Femur (tissue), 1 donor: ENCODE measurements at regions not wholly inside any gene's neighbourhood (a gene's known extent, or its start where the extent isn't known, plus 50 kb on each side); places are given as distances from the start of the nearest gene placed in this dataset.
"Not testable (repeated sequence)": the region's sequence is repeated elsewhere in the genome, so short reads cannot be mapped to it uniquely, and the experiment has no call there.

Experiments used
- DNase-seq: peaks from one replicate; pipeline ENCODE4 v3.0.0-alpha.2; 2017

DNA sequence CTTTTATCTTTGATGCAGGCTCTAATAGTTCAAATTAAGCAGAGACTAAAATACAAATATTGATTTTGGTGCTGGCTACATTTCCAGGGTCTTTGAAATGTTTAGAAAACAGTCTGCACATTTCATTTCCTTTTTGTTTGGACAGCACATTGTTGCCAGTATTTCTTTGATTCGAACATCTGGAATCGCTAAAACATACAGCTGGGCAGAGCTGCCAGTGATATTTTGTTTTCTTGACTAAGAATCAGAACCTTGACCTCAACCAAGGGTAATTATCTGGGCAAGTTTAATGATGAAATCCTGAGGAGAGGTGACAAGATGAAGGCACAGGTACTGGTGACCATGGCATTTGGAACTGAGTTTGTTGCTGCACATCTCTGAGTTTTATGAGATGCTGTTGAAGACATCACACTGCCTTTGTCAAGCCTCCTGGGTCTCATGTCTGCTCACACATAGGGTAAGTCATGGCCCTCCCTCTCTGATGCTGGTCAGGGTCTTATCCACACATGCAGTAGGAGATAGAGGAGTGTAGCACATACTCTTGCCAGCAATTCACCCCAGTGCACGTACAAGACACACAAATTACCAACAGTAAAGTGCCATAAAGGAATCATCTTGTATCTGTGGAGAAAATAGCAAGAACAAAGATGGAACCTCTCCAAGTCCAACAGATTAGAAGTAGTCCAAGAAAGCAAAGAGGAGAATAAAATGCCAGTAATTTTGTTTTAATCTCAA lies 391.9 kb downstream of the RND3 start:
- DNase-seq: no peak

DNA sequence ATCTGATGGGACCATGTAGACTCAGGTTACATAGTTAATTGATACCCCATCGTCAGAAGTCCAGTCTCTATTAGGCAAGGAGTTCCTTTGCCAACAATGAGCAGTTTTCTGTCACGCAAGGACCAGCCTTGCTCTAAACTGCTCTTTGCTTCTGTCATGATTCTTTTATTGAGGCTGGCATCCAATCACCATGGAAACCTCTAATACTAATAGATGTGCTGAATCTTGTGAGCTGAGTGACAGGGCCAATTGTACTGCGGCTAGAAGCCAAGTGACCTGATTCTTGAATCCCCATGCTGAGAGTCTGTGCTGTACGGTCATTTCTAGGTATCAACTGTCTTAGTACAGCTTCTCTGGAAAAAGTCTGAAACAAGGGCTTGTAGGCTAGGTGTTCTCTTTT lies 395.6 kb downstream of the RND3 start:
- DNase-seq: peak; percentile 56

DNA sequence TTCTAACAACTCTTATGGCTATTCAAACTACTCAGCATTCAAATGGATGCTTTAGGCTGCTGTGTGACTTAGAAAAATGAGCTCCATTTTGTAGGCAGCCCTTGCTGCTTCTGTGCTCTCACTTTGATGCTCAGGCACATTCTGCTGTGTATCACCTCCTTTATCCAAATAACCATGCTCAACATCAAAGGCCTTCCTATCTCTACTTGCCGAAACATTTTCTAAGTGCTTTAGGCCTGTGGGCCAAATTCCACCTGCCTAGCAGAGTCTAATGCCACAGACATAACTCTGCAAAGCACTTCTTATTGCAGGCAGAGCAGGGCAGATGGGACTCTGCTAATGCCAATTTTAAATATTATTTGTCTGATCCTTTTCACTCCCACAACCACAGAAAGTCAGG lies 397.4 kb downstream of the RND3 start:
- DNase-seq: no peak

DNA sequence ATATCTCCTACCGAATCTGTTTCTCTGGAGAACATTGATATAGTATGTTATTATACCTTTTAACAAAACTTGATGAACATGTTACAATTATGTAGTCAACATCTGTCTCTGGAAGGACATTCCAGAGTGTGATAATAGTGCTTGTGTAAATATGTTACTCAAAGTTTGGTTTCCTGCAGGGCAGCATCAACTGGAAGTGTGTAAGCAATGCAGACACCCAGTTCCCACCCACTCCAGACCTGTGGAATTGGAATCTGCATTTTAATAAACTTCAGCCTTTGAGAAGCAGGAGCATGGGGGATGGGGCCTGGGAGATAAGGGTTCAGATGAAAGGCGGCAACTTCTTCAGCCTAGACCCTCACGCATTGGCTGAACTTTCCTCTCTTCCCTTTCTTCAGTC lies 398.9 kb downstream of the RND3 start:
- DNase-seq: no peak

DNA sequence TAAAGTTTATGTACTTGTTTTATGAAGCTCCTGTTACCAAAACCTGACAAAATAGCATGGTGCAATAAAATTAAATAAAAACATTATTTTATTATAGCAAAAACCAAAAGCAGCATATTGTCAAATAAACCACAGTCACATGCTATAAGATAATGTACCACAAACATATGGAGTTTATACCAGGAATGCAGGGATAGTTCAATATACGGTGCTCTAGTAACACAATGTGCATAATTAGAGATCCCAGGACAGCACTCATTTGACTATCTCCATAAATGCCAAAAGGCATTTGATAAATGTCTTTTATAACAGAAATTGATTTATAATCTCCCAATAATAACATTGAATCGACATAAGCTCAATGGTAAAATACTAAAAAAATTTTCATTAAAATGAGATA lies 402.0 kb downstream of the RND3 start:
- no peak for DNase-seq

DNA sequence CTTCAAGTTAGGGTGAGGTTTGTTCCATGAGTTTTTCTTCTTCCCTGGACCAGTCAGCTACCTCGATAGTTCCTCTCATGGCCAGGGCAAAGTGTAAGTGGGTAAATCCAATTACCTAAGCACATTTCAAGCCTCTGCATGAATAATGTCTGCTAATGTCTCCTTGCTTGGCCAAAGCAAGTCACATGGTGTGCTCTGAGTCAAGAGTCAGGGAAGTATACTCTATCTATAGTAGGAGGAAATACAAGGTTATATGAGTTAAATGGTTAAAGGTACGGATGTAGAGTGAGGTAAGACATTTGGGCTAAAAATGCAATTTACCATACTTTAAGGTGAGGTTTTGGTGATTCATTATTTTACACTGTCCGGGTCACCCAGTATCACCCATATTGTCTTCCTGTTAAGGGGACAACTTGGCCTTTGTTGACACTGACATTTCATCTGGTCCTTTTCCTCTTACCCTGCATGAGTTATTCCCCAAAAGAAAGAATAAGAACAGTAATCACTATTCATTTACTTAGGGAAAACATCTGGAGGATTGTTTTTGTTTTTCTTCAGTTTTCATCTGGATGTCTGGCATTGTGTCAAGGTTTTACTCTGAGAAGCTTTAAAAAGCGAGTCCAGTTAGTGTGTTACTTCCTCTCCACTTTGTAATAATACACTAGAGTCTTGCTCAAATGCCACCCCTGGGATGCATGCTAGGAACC lies 405.5 kb downstream of the RND3 start:
- DNase-seq: no peak

DNA sequence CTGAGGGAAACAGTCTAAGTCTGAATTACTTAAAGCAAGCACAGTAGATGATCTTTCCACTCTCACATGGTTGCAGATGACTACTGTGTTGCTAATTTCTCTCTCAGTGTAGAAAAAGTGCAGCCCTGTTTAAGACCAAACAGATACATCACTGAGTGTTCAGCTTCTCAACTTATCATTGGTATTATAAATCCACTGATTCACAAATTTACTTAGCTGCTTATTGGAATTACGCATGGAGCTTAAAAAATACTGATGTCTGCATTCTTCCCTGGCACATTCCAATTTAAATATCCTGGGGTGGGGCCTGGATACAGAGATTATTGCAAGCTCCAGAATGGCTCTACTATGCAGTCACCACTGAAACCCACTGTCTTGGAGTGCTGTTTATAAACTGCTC lies 411.2 kb downstream of the RND3 start:
- no peak for DNase-seq

DNA sequence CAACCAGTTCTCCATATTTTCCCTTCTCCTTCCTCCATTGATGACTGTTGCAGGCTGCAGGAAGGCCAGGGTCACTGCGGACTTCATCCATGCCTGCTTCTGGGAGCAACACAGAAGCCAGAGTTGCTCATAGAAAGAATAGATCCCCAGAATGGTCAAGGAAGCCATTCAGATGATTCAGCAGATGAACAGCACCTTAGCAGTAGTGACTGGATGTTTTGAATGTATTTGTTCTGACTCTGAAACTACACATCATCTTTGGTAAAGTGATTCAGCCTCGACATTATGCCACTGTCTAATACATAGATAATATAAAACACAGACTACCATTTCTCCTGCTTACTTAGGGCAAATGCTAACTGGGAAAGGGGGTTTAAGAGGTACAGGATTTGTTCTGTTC lies 411.6 kb downstream of the RND3 start:
- DNase-seq: no peak

DNA sequence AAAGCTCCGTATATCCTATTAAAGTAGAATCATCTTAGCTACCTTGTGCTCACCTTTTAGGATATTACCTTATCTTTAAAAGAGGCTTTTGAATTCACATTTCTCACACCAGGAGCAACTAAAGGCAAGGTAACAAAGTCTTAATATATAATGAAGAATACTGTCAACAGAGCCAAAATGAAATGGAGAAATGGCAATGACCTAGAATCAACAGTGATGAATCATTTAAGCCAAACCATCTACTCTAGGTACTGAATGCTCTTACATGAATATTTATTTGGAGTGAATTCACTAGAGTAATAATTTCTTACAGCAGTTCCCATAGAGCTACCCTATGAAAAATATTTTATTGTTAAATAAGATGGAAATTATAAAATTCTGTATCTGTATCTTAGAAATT lies 421.0 kb downstream of the RND3 start:
- no peak for DNase-seq

DNA sequence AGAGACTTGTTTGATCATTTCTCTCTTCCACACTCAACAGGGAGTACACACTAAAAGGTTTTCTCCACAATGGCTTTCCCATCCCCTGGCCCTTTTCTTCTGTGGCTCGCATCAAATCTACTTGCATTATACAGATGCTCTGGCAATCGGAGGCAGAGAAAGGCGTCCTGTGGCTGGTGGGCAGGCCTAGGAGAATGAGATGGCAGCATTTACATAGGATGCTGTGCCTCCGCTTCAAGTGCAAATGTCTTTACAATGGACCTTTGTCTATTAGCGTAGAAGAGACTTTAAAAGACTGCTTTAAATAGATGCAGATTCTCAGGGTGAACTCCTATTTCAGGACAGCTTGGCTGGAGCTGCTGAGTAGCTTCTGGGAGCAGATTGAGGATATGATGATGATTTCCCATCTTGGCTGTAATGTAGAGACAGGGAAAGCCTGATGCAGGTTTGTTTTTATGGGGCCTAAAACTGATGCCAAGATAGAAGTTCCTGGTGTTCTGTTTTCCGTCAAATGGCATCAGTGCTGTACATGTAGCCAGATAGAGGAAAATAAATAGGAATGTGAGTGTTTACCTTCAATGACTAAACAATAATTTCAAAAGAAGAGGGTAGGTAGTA lies 423.4 kb downstream of the RND3 start:
- DNase-seq: peak; percentile 42

DNA sequence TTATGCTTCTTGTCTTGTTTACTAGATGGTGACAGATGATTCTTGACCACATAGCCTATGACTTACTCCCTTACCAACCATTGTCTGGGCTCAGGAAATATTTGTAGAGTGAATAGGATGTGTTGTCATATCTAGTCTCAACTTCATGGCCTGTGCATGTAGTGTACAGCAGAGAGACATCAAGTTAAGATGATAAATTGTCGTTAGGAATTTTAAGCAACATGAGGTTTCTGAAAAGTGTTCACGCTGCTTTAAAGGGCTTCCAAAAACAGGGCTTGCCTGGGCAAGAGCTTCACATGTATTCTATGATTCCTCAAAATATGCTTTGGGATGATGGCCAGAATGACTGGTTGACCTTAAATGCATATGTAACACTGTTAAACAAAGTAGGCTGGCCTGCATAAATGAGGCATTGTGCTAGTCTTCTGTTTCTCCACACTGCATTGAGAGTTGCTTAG lies 424.0 kb downstream of the RND3 start:
- no peak for DNase-seq

DNA sequence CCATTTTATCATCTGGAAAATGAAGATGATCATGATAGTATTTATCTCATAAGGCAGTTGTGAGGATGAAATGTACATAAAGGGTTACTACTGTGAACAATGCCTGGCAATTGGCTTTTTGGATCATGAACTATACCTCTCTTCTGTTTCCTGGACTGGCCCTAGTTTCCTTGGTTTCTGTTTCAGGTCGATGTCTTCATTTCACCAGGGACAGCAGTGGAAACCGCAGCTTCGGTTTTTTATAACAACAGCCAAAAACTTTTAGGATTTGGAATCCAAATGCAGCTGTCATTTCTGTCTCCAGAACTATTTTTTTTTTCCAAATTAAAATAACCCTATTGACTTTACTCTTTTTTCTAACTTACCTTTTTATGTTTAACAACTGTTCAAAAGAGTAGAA lies 425.1 kb downstream of the RND3 start:
- peak; percentile 60 for DNase-seq

DNA sequence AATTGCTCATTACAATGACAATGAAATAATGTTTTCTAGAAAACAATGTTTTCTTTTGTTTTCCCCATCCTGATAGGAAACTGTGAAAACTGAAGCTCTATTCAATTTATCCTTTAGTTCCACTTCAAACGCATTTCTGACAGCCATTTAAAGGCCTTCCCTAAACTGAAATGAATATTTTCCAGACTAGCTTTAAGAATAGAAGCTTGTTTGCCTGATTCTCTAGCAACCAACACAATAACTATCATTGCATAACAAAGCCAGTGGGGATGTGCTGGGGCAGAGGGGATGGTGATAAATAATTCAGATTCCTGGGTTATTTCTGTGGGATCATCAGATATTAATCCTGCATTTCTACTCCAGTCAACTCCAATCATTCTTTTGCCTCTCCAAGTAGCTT lies 427.1 kb downstream of the RND3 start:
- DNase-seq: no peak

DNA sequence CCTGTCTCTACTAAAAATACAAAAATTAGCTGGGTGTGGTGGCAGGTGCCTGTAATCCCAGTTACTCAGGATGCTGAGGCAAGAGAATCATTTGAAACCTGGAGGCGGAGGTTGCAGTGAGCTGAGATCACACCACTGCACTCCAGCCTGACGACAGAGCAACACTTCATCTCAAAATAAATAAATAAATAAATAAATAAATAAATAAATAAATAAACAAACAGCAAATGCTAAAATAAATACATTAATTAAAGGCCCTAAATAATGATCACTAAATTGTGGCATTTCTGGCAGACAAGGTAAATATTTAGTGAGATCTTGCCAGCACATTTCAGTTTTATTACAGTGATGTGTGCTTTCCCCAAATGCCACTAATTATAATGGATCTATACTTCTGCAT lies 427.8 kb downstream of the RND3 start:
- DNase-seq: not testable (repeated sequence)

DNA sequence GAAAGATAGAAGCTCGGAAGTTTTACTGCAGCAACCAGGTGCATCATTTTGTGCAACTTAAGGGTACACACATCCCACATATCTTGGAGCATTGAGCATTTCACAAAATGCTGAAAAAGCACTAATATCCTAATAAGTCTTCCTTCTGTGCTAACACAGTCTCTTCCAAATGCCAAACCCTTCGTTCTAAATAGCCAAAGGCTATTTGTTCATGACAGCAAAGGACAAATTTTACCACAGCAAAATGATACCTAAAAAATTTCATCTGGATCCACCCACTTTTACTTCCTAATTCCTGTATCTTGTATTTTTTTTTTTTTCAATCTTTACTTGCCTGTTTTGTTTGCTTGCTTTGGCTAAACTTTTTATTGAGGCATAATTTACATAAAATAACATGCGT lies 435.0 kb downstream of the RND3 start:
- no peak for DNase-seq

DNA sequence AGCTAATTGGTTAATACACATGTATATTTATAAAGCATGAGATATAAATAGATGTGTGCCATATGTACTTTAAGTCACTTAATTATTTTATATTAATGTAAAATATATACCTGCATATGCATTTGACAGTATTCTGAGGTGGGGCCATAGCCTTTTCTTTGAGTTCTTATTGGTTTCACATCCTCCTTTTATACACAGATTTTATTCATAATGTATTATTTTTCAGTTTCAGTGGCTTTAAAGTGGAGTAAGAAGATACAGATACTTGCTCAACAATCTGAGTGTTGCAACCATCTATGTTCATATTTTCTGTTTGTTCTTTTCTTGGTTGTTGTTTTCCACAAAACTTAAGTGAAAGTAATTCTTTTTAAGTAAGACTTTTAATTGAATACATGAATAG lies 436.5 kb downstream of the RND3 start:
- no peak for DNase-seq

DNA sequence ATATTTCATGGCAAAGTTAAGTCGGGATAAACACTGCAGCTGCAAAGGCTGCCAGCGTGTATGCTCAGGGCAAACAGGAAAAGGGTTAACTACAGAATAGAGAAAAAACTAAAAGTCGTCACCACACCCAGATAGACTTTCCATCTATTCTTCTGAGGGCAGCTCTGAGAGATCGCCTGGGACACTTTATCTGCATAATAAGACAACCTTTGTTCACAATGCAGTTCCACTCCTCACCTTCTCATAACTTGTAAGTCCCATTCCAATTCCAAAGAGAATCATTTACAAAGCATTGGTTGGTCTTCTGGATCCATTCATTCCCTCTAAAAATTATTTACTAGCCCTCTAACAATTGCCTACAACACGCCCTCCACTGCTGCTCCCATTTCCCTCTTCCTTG lies 437.4 kb downstream of the RND3 start:
- no peak for DNase-seq

DNA sequence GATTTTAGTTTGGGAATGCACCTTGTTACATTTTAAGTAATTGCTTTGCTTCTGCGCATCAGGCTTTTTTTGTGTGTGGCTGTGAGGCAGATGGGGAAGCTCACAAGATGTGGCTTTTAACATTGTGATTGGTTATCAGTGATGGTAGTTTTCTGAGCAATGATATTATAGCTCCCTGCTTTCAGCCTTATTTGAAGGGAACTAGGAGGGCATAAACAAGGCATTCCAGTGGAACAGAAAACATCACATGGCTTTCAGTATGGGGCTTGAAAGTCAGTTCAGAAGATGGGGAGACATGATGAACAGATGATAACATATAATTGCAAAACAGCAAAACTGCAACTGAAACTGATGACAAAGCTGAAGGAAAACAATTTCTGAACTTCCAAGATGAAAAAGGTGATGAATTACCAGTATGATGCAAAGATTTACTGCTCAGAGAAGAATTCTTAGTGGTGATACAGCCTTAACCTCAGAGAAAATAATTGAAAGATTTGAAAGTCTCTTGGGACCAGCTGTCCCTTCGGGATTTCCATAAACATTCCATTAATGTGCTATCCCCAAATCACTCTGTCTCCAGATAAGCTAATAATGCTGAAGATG lies 439.7 kb downstream of the RND3 start:
- DNase-seq: no peak

DNA sequence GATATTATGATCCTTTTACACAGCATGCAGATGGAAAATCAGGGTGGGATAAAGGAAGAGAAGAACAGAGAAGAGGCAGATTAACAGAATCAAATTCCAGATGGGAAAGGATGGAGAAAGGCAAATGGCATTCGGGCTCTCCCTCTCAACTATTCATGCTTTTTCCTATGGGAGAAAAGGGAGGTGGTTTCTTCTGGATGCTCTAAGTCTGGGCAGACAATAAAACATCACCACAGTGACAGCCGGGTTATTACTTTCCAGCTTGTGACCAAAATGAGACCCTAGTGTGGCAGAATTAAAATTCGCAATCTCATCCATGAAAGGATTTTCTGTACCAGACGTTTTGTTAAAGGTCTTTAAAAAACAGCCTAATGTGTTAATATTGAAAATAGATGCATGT lies 440.7 kb downstream of the RND3 start:
- no peak for DNase-seq

DNA sequence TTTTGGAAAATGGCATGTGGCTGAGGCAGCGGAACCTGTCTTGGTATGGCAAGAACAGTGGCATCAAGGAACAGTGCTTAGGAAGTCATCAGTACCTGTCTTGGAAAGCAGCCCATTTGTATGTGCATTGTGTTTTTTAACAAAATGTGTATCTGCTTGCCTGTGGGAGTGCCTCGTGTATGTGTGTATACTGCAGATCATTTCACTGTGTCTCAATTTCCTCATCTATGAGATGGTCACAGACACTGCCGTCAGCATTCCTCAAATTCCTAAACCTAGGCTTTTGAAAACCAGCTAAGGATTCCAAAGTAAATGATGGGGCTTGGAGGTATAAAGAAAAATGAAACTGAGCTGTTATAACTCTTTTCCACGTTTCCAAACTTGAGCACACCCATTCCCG lies 441.3 kb downstream of the RND3 start:
- no peak for DNase-seq

DNA sequence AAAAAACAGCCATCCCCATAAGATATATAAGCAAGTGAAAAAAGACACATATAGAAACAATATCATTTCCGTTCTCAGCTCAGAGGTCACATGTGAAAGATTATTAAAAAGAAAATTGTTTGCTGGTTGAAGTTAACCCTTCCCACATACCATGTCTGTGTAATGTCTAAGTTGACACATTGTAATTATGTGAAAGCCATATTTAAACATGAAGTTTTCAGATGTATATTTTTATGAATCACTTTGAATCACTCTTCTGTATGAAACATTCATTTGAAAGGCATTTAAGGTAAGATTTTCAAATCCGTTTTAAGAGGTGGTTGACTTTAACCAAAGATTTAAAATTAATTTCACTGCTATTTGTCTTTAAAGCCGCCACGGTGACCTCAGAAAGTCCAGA lies 441.9 kb downstream of the RND3 start:
- DNase-seq: no peak

DNA sequence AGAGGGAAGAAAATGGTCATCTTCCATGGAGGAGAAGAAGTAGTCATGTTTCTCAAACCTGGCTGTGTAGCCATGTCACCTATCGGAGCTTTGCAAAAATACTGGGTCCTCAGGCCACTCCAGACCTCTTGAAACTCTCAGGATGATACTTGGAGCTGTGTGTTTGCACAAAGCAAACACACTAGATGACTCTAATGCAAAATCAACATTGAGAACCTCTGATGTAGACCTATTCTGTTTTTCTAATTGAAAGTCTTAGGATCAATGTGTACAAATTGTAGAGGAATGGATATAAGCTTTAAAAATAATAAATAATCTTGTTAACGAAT lies 444.3 kb downstream of the RND3 start:
- DNase-seq: no peak

DNA sequence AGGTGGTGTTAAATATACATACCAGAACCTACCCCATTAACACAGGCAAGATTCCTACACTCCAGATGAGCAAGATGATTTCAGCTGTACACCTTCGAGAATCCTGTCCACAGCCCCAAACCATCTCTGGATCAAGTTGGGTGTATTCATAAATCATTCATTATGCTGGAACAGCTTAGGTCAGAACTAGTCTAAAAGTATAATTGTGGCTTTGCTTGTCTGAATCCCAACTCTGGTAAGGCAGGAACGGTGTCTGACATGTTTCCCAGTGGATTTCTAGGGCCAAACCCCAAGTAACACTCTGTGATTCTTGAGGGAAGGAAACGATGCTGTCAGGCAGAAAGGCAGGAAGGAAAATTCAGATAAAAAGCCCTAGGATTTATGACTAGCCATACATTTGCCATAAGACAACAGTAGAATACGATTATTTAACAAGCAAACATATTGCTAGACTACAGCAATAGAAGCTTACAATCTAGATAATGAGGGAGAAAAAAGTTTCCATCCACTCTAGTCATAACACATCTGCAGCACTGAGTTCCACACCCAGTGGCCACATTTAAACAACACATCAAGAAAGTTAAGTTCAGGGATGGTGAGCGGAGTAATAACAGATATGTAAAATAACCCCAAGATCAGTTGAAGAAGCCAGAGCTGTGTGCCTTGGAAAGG lies 444.8 kb downstream of the RND3 start:
- DNase-seq: no peak
